ENCODE measurements at regions not wholly inside any gene's neighbourhood (a gene's known extent, or its start where the extent isn't known, plus 50 kb on each side); places are given as distances from the start of the nearest gene placed in this dataset.

- no peak for TF ChIP-seq CTCF (conservative IDR thresholded peaks at IDR 0.05)
- no peak for TF ChIP-seq ZFX (IDR thresholded peaks at IDR 0.05)
Observed at GRCh38 chr12:127343940-127344339, 923.0 kb upstream of the TMEM132C start.
